Rectal smooth muscle tissue (tissue), 1 donor: ENCODE measurements at regions not wholly inside any gene's neighbourhood (a gene's known extent, or its start where the extent isn't known, plus 50 kb on each side); places are given as distances from the start of the nearest gene placed in this dataset.

Experiments
- H3K27ac ChIP-seq: one replicate; pipeline ENCODE4 v1.7.0; 2013; ENCODE audit warnings: low read depth, low read length, inconsistent platforms
- H3K27me3 ChIP-seq: one replicate; pipeline ENCODE4 v1.7.0; 2013; ENCODE audit warnings: low read length; ENCODE audit not compliant: control insufficient read depth, insufficient read depth
- H3K36me3 ChIP-seq: one replicate; pipeline ENCODE4 v1.7.0; 2013; ENCODE audit warnings: low read length; ENCODE audit not compliant: control insufficient read depth, insufficient read depth
- H3K4me1 ChIP-seq: one replicate; pipeline ENCODE4 v1.7.0; 2013; ENCODE audit warnings: low read length; ENCODE audit not compliant: control insufficient read depth, insufficient read depth
- H3K4me3 ChIP-seq: one replicate; pipeline ENCODE4 v1.7.0; 2013; ENCODE audit warnings: low read length
- H3K9ac ChIP-seq: one replicate; pipeline ENCODE4 v1.7.0; 2013; ENCODE audit warnings: low read length

GRCh38 chr16:86942151-86943051 is 364.1 kb downstream of the FOXL1 start:
- H3K27ac ChIP-seq, result no peak overlapping the region
- H3K27me3 ChIP-seq, result peaks cover 2% of the 10 kb centered on the region
- H3K9ac ChIP-seq, result no peak overlapping the region
- H3K4me1 ChIP-seq, result no peaks in the 10 kb centered on the region
- no peak overlapping the region for H3K4me3 ChIP-seq
- no peaks in the 10 kb centered on the region for H3K36me3 ChIP-seq

DNA sequence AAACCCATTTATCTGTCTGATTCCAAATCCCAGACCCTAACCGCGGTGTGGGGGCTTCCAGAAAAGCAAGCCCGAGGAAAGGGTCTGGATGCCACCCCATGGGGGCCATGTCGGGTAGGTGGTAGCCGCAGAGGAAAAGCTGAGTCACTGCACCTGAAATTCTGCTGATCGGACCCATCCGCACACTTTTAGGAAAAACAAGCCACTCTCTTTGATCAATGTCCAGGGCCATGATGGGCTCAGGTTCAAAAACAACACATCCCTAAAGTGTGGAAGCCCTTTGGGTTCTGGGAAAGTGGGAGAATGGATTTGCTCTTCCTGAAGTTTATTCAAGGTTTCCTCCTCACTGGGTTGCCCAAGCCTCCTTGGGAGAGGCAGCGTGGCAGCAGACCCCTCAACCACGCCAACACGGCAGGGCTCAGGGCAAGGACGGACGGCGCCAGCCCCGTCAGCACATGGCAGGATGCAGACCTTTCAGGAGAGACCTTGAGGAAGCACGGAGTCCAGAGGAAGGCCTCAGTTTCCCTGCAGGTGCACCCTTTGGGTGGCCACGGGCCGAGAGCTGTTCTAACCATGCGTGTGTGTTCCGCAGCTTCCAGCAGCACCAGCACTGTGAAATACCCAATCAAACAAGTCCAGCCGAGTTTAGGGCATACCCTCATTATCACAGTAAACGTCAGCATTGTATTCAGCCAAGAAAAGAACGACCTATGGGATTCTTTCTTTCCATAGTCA is 367.0 kb downstream of the FOXL1 start:
- no peak overlapping the region for H3K27ac ChIP-seq
- H3K4me1 ChIP-seq, result no peaks in the 10 kb centered on the region
- H3K27me3 ChIP-seq, result peaks cover 2% of the 10 kb centered on the region
- H3K4me3 ChIP-seq, result no peak overlapping the region
- no peak overlapping the region for H3K9ac ChIP-seq
- H3K36me3 ChIP-seq, result no peaks in the 10 kb centered on the region

GRCh38 chr16:86946396-86946795 is 368.0 kb downstream of the FOXL1 start:
- H3K27me3 ChIP-seq, result peaks cover 2% of the 10 kb centered on the region
- no peaks in the 10 kb centered on the region for H3K36me3 ChIP-seq
- H3K27ac ChIP-seq, result no peak overlapping the region
- no peaks in the 10 kb centered on the region for H3K4me1 ChIP-seq
- H3K4me3 ChIP-seq, result no peak overlapping the region
- H3K9ac ChIP-seq, result no peak overlapping the region

DNA sequence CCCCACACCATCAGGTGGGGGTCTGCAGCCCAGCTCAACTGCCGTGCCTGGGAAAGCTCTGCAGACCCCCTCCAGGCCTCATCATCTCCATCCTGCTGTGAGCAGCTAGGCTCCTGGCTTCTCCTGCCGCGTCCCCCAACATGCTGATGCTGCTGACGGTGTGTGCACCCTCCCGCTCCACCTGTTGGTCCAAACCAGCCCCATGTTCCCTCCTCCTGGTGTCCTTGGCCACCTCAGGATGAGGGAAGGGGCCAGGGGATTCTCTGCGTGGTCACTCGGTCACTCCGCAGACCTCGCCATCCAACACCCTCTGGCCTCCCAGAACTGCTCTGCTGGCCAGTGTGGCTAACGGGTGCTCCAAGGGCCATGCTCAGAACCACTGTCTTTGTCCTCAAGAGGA is 368.6 kb downstream of the FOXL1 start:
- Histone ChIP-seq H3K9ac (no peak overlapping the region), H3K4me3 (no peak overlapping the region), H3K27ac (no peak overlapping the region), H3K4me1 (no peaks in the 10 kb centered on the region), H3K27me3 (peaks cover 2% of the 10 kb centered on the region), H3K36me3 (no peaks in the 10 kb centered on the region)

GRCh38 chr16:86948046-86948445 is 369.1 kb downstream of the C16orf95 start:
- Histone ChIP-seq H3K27ac (no peak overlapping the region), H3K4me1 (no peaks in the 10 kb centered on the region), H3K4me3 (no peak overlapping the region)

DNA sequence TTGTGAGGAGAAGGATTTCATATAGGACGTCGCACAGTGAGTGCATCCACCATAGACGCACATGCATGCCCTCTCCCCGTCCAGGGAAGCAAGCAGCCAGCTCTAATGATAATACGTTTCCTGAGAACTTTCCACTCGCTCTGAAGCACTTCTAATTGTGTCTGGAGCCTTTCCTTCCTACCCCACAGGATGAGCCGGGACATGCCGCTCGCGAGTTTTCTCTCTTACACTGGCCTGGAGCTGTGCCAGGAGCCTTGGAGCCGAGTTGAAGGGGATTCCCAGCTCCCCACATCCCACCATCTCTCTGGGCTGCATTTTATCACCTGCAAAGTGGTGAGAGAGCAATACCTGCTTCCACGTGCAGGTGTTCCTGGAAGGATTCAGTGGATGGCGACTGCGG is 368.1 kb downstream of the C16orf95 start:
- Histone ChIP-seq H3K27me3 (peaks cover 4% of the 10 kb centered on the region), H3K27ac (no peak overlapping the region), H3K4me3 (no peak overlapping the region)

More at GRCh38 chr16:86948046-86948445, 369.1 kb downstream of the C16orf95 start:
- Histone ChIP-seq H3K9ac (no peak overlapping the region), H3K27me3 (peaks cover 2% of the 10 kb centered on the region), H3K36me3 (no peaks in the 10 kb centered on the region)

DNA sequence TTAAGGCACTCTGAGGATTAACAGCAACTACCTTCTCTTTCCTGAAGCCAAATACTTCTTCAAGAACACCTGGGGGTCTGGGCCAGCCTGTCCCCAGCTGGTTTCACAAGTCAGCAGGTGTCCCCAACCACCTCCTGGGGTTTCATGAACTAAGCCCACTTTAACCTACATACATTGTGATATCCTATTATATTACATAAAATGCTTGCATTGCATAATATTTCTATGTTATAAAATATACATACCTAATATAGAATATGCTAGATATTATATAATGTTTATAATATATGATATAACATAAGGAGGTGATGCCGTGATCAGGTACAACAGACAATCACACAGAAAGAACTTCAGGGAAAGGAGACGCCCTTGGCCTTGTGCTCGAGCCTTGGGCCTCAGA is 367.6 kb downstream of the C16orf95 start:
- Histone ChIP-seq H3K36me3 (no peaks in the 10 kb centered on the region), H3K27me3 (peaks cover 4% of the 10 kb centered on the region), H3K4me3 (no peak overlapping the region), H3K27ac (no peak overlapping the region), H3K9ac (no peak overlapping the region), H3K4me1 (no peaks in the 10 kb centered on the region)

More for the DNA sequence above, 368.1 kb downstream of the C16orf95 start:
- Histone ChIP-seq H3K9ac (no peak overlapping the region), H3K4me1 (no peaks in the 10 kb centered on the region), H3K36me3 (no peaks in the 10 kb centered on the region)

DNA sequence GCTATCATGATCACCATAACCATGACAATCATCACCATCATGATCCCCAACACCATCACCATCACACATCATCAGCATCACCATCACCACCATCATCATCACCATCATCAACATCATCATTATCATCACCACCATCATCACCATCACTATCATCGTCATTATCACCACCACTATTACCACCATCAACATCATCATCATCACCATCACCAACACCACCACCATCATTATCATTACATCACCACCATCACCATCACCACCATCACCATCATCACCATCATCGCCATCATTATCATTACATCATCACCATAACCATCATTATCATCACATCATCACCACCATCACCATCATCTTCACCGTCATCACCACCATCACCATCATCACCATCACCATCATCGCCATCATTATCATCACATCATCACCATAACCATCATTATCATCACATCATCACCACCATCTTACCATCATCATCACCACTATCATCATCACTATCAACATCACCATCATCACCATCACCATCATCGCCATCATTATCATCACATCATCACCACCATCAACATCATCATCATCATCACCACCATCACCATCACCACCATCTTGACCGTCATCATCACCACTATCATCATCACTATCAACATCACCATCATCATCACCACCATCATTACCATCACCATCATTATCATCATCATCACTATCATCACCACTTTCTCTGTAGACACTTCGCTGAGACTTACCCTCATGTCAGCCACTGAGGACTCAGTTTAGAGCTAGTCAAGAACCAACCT is 366.0 kb downstream of the C16orf95 start:
- Histone ChIP-seq H3K36me3 (no peaks in the 10 kb centered on the region), H3K9ac (no peak overlapping the region), H3K27me3 (peaks cover 4% of the 10 kb centered on the region), H3K4me1 (no peaks in the 10 kb centered on the region), H3K4me3 (no peak overlapping the region), H3K27ac (no peak overlapping the region)

DNA sequence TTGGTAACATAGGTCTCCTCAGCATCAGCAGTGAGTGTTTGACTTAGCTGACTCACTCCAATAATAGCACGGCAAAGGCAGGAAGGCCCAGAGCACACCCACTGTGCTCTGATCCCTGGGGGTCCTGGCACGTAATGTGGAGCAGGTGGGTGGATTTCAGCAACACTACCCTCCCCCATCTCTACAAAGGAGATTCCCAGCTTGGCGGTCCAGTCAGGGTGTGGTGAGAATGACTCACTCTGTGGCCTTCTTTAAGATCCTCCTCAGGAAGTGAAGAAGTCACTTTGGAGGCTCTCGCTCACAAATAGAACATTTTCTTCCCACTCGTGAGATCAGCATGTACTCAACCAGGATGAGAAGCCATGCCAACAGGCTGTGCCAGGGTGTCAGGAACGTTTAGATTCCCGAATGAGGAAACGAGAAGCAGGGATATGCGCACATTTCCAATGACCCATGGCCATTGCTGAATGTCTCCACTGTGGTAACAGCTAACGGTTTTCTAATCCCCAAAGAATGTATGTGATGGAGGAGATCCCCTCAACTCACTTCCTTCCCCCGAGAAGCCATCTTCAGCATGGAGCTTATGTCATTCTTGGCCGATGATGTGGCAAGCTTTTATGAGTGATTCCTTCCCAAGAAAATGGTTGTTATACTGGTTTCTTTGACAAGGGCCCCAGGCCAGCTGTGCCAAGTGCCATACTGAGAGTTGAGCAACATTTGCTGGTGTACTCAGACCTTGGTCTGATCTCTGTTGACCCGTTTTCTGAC is 365.2 kb downstream of the C16orf95 start:
- Histone ChIP-seq H3K36me3 (no peaks in the 10 kb centered on the region), H3K4me3 (no peak overlapping the region), H3K9ac (no peak overlapping the region), H3K4me1 (no peaks in the 10 kb centered on the region), H3K27ac (no peak overlapping the region), H3K27me3 (peaks cover 4% of the 10 kb centered on the region)

DNA sequence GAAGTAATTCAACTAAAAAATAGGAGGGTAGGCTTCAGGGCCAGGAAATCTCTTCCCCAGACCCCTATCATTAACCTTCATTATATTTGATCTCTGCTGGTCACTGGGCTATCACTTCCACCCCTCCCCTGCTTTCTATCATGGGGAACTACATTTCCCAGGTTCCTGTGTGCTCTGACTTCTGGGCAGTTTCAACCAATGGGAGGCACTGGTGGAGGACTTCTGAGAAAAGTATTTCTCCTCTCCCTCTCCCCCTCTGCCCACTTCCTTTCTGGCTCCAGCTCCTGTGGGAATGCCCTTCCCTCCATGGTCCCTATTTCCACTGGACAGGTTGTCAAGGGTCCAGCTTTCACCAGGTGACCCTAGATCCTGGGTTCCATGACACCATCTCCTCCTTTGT is 364.4 kb downstream of the C16orf95 start:
- H3K4me1 ChIP-seq, result no peaks in the 10 kb centered on the region
- no peaks in the 10 kb centered on the region for H3K36me3 ChIP-seq
- no peak overlapping the region for H3K27ac ChIP-seq
- no peak overlapping the region for H3K9ac ChIP-seq
- no peak overlapping the region for H3K4me3 ChIP-seq
- H3K27me3 ChIP-seq, result peaks cover 2% of the 10 kb centered on the region

DNA sequence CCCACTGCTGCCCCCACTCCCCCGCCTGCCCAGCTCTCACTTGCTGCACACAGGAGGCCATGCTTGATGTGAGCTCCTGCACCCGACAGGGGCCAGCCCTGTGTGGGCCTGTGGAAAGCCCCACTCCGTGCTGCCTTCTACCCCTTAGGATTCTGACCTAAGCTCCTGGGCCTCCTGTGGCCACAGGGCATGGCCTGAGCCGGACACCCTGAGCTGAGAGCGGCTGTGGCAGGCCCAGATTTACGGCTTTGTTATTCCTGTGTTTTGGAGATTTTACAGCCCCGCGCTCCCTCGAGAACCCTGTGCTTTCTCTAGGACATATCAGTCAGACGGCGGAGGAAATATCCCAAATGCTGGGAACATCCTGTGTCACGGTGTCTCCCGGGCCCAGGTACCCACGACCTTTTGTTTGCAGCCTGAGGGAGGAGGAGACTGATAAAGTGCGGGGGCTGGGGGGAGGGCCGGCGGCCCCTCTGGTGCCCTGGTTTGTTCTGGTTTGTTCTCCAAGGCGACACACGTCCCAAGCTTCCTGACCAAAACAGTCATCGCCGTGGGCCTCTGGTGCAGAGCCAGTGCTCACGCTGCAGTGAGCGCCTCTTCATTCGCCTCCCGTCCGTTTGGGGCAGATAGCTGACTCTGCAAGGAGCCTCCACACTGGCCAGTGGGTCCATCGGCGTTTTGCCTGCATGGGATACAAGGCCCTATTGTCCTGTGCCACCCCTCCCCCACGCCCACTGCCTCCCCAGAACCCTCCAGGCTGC is 363.4 kb downstream of the C16orf95 start:
- H3K4me1 ChIP-seq, result no peaks in the 10 kb centered on the region
- H3K27ac ChIP-seq, result no peak overlapping the region
- no peak overlapping the region for H3K9ac ChIP-seq
- peaks cover 6% of the 10 kb centered on the region for H3K27me3 ChIP-seq
- no peak overlapping the region for H3K4me3 ChIP-seq
- no peaks in the 10 kb centered on the region for H3K36me3 ChIP-seq
